SK-N-SH treated with all-trans-retinoic acid at 6 μM for 48 hours (cell line): ENCODE measurements at regions not wholly inside any gene's neighbourhood (a gene's known extent, or its start where the extent isn't known, plus 50 kb on each side); places are given as distances from the start of the nearest gene placed in this dataset.

Experiments
- ARNTL ChIP-seq: fragments of 450-650 bp; formaldehyde crosslinking; IDR thresholded peaks from 2 replicates; pipeline ENCODE4 v1.5.0; 2020; ENCODE audit warnings: low read depth, mild to moderate bottlenecking, moderate library complexity, borderline replicate concordance
- BACH2 ChIP-seq: fragments of 250-450 bp; sonication (Bioruptor Pico); IDR thresholded peaks from 2 replicates; pipeline ENCODE4 v1.9.0; 2021; ENCODE audit warnings: mild to moderate bottlenecking, borderline replicate concordance
- CREB5 ChIP-seq: fragments of 250-450 bp; sonication (Bioruptor Pico); IDR thresholded peaks from 2 replicates; pipeline ENCODE4 v1.5.1; 2020; ENCODE audit warnings: low read depth, mild to moderate bottlenecking, moderate library complexity
- CSDC2 ChIP-seq: fragments of 250-450 bp; sonication (Bioruptor Pico); IDR thresholded peaks from 2 replicates; pipeline ENCODE4 v1.5.0; 2020; ENCODE audit warnings: mild to moderate bottlenecking, moderate library complexity
- PPARA ChIP-seq: fragments of 250-450 bp; sonication (Bioruptor Pico); IDR thresholded peaks from 2 replicates; pipeline ENCODE4 v1.5.0; 2020; ENCODE audit warnings: mild to moderate bottlenecking, borderline replicate concordance
- RARB ChIP-seq: fragments of 250-450 bp; sonication (Bioruptor Pico); IDR thresholded peaks from 2 replicates; pipeline ENCODE4 v1.8.0; 2021; ENCODE audit warnings: mild to moderate bottlenecking, moderate library complexity
- SNAI2 ChIP-seq: fragments of 250-450 bp; sonication (Bioruptor Pico); IDR thresholded peaks from 2 replicates; pipeline ENCODE4 v1.5.0; 2020; ENCODE audit warnings: mild to moderate bottlenecking, moderate library complexity
- TCF4 ChIP-seq: fragments of 250-450 bp; sonication (Bioruptor Pico); IDR thresholded peaks from 2 replicates; pipeline ENCODE4 v1.8.0; 2021; ENCODE audit warnings: mild to moderate bottlenecking, moderate library complexity, borderline replicate concordance
- ZFP30 ChIP-seq: fragments of 450-650 bp; formaldehyde crosslinking; IDR thresholded peaks from 2 replicates; pipeline ENCODE4 v1.5.0; 2022; ENCODE audit warnings: mild to moderate bottlenecking, moderate library complexity
- ZNF8 ChIP-seq: fragments of 450-650 bp; formaldehyde crosslinking; IDR thresholded peaks from 2 replicates; pipeline ENCODE4 v1.5.0; 2020; ENCODE audit warnings: mild to moderate bottlenecking, moderate library complexity
- TF ChIP-seq, protein P1 (sequence below): fragments of 250-450 bp; sonication (Bioruptor Pico); IDR thresholded peaks from 2 replicates; pipeline ENCODE4 v1.8.0; 2020; ENCODE audit warnings: mild to moderate bottlenecking, moderate library complexity, borderline replicate concordance

DNA sequence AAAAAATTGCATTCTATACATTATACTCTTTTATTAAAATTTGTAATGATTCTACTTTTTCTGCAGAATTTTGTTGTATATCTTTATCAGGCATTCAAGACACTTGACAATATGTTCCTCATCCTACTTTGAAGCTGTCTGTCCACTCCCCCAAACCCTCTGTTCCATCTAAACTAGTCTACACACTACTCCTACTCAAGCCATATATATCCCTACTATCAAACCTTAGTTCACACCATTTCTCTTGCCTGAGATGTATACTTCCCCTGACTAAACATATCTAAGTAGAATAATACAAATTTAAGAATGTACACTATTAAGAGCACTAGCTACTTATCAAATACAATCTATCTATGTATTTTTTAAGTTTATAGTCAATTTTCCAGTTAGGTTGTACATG lies 107.1 kb upstream of the FTMT start:
- no peak for TF ChIP-seq ZFP30
- TF ChIP-seq CSDC2, result no peak
- TF ChIP-seq, protein P1, sequence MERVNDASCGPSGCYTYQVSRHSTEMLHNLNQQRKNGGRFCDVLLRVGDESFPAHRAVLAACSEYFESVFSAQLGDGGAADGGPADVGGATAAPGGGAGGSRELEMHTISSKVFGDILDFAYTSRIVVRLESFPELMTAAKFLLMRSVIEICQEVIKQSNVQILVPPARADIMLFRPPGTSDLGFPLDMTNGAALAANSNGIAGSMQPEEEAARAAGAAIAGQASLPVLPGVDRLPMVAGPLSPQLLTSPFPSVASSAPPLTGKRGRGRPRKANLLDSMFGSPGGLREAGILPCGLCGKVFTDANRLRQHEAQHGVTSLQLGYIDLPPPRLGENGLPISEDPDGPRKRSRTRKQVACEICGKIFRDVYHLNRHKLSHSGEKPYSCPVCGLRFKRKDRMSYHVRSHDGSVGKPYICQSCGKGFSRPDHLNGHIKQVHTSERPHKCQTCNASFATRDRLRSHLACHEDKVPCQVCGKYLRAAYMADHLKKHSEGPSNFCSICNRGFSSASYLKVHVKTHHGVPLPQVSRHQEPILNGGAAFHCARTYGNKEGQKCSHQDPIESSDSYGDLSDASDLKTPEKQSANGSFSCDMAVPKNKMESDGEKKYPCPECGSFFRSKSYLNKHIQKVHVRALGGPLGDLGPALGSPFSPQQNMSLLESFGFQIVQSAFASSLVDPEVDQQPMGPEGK, result no peak
- TF ChIP-seq CREB5 (CRISPR knock-in tag), result no peak
- no peak for TF ChIP-seq TCF4 (CRISPR knock-in tag)
- no peak for TF ChIP-seq BACH2
- TF ChIP-seq PPARA (CRISPR knock-in tag), result no peak
- TF ChIP-seq RARB, result no peak
- no peak for TF ChIP-seq SNAI2 (CRISPR knock-in tag)
- TF ChIP-seq ZNF8 (CRISPR knock-in tag), result no peak
- TF ChIP-seq ARNTL (CRISPR knock-in tag), result no peak
